ENCODE measurements at regions not wholly inside any gene's neighbourhood (a gene's known extent, or its start where the extent isn't known, plus 50 kb on each side); places are given as distances from the start of the nearest gene placed in this dataset.

DNA sequence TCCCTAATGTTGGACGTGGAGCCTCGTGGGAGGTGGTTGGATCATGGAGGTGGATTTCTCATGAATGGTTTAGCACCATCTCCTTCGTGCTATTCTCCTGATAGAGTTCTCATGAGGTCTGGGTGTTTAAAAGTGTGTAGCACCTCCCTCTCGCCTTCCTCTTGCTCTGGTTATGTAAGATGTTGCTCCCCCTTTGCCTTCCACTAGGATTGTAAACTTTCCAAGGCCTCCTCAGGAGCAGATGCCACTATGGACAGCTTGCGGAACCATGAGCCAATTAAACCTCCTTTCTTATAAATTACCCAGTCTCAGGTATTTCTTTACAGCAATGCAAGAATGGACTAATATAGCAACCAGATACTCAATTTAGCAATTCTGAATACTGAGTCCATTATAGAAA is 82.4 kb upstream of the PELI1 start:
- H3K4me2 ChIP-seq (ENCODE audit: low read length, poor library complexity, severe bottlenecking) = no peak overlapping the region
- H3K27me3 ChIP-seq (ENCODE audit: control insufficient read depth in 1 of 2, insufficient read depth in 1 of 2, low read length in 2 of 2) = peaks cover 3 to 23% of the 10 kb centered on the region in 2 experiments
- H2BK12ac ChIP-seq (ENCODE audit: low read length in 2 of 2) = no peak overlapping the region
- H4K8ac ChIP-seq (ENCODE audit: low read length) = no peak overlapping the region
- no peak overlapping the region for H2BK120ac ChIP-seq (ENCODE audit: low read depth, low read length)
- H3K18ac ChIP-seq (ENCODE audit: low read depth in 1 of 2, low read length in 2 of 2) = no peak overlapping the region
- H2AK5ac ChIP-seq (ENCODE audit: low read length, severe bottlenecking) = no peak overlapping the region
- no peaks in the 10 kb centered on the region for H3K79me1 ChIP-seq (replicated peaks; ENCODE audit: low read length, poor library complexity, severe bottlenecking)
- H2BK15ac ChIP-seq (ENCODE audit: low read depth, poor library complexity, severe bottlenecking) = no peak overlapping the region
- no peak overlapping the region for H3K27ac ChIP-seq (ENCODE audit: low read length, poor library complexity, severe bottlenecking)
- 96% methylated on average over 5 of the region's 5 CpGs for WGBS
- no peaks in the 10 kb centered on the region for H3K4me1 ChIP-seq (ENCODE audit: control insufficient read depth, insufficient read depth, low read depth, low read length)
- no peak for DNase-seq
- no peak overlapping the region for H2BK5ac ChIP-seq (ENCODE audit: low read depth, low read length, poor library complexity, severe bottlenecking)
- H3K4me3 ChIP-seq (ENCODE audit: insufficient read depth in 1 of 2, low read depth in 1 of 2, low read length in 2 of 2) = no peak overlapping the region
- H3K9ac ChIP-seq (ENCODE audit: low read length) = no peak overlapping the region
- H3K9me3 ChIP-seq (ENCODE audit: control insufficient read depth, low read length) = no peaks in the 10 kb centered on the region
- H3K4ac ChIP-seq (ENCODE audit: low read depth in 1 of 2, low read length in 2 of 2) = no peak overlapping the region
- H3K14ac ChIP-seq (ENCODE audit: low read length in 2 of 2) = no peak overlapping the region
- no peak overlapping the region for H3K23ac ChIP-seq (ENCODE audit: low read length in 2 of 2)
- H3K36me3 ChIP-seq (ENCODE audit: control insufficient read depth in 1 of 2, insufficient read depth in 2 of 2, low read depth in 1 of 2, low read length in 2 of 2) = no peaks in the 10 kb centered on the region
- H2AFZ ChIP-seq (ENCODE audit: low read depth, low read length) = no peak overlapping the region
- no peak overlapping the region for H4K91ac ChIP-seq (ENCODE audit: low read length)

- Histone ChIP-seq H3K27ac (ENCODE audit: low read length, poor library complexity, severe bottlenecking) (peak overlapping the region; percentile 5), H3K79me1 (replicated peaks; ENCODE audit: low read length, poor library complexity, severe bottlenecking) (no peaks in the 10 kb centered on the region), H3K27me3 (ENCODE audit: control insufficient read depth in 1 of 2, insufficient read depth in 1 of 2, low read length in 2 of 2) (peaks cover 0 to 18% of the 10 kb centered on the region in 2 experiments), H2AK5ac (ENCODE audit: low read length, severe bottlenecking) (no peak overlapping the region), H3K23ac (ENCODE audit: low read length in 2 of 2) (no peak overlapping the region), H4K8ac (ENCODE audit: low read length) (no peak overlapping the region), H3K4me3 (ENCODE audit: insufficient read depth in 1 of 2, low read depth in 1 of 2, low read length in 2 of 2) (peak overlapping the region in 1 of 2 experiments; percentile 83), H3K36me3 (ENCODE audit: control insufficient read depth in 1 of 2, insufficient read depth in 2 of 2, low read depth in 1 of 2, low read length in 2 of 2) (no peaks in the 10 kb centered on the region), H3K18ac (ENCODE audit: low read depth in 1 of 2, low read length in 2 of 2) (peak overlapping the region in 1 of 2 experiments; percentile 58), H2BK12ac (ENCODE audit: low read length in 2 of 2) (no peak overlapping the region), H2BK15ac (ENCODE audit: low read depth, poor library complexity, severe bottlenecking) (no peak overlapping the region), H3K9me3 (ENCODE audit: control insufficient read depth, low read length) (no peaks in the 10 kb centered on the region), H2BK5ac (ENCODE audit: low read depth, low read length, poor library complexity, severe bottlenecking) (no peak overlapping the region), H3K9ac (ENCODE audit: low read length) (peak overlapping the region; percentile 78), H2BK120ac (ENCODE audit: low read depth, low read length) (no peak overlapping the region), H3K4me1 (ENCODE audit: control insufficient read depth, insufficient read depth, low read depth, low read length) (no peaks in the 10 kb centered on the region), H4K91ac (ENCODE audit: low read length) (no peak overlapping the region), H3K4ac (ENCODE audit: low read depth in 1 of 2, low read length in 2 of 2) (no peak overlapping the region), H3K4me2 (ENCODE audit: low read length, poor library complexity, severe bottlenecking) (peak overlapping the region; percentile 54), H3K14ac (ENCODE audit: low read length in 2 of 2) (no peak overlapping the region), H2AFZ (ENCODE audit: low read depth, low read length) (no peak overlapping the region)
- no peak for DNase-seq
- 19% methylated on average over 7 of the region's 7 CpGs for WGBS
Observed at GRCh38 chr2:64227603-64228125, 83.4 kb upstream of the PELI1 start.

DNA sequence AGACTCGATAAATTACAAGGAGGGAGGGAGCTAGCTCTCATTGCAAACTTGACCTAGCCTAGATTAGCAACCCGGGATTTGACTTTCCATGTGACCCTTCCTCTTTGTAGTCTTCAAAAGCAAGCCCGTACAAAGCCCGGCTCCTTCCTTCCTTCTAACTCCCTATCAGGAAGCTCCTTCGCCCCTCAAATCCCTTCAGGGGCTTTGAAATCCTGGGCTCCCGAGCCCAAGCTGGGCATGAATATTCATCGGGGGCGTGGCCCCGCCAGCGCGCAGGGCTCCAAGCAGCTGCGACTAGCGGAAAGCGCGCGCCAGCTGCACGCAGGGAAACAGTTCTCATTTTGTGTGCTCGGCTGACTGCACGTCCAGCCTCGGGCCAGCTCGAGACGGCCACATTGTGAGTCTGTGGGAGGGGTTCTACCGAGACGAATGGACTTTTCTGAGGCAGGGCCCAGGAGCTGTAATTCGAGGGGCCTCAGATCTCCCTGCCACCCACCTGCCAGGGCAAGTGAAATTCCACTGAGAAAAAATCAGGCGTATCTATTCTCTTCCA is 84.0 kb upstream of the PELI1 start:
- Histone ChIP-seq H3K36me3 (ENCODE audit: control insufficient read depth in 1 of 2, insufficient read depth in 2 of 2, low read depth in 1 of 2, low read length in 2 of 2) (no peaks in the 10 kb centered on the region), H3K4ac (ENCODE audit: low read depth in 1 of 2, low read length in 2 of 2) (no peak overlapping the region), H3K27ac (ENCODE audit: low read length, poor library complexity, severe bottlenecking) (peak overlapping the region; percentile 10), H3K23ac (ENCODE audit: low read length in 2 of 2) (no peak overlapping the region), H4K91ac (ENCODE audit: low read length) (no peak overlapping the region), H3K9ac (ENCODE audit: low read length) (peak overlapping the region; percentile 78), H2AFZ (ENCODE audit: low read depth, low read length) (peak overlapping the region; percentile 20), H2BK15ac (ENCODE audit: low read depth, poor library complexity, severe bottlenecking) (no peak overlapping the region), H3K9me3 (ENCODE audit: control insufficient read depth, low read length) (no peaks in the 10 kb centered on the region), H2BK5ac (ENCODE audit: low read depth, low read length, poor library complexity, severe bottlenecking) (no peak overlapping the region), H2BK12ac (ENCODE audit: low read length in 2 of 2) (no peak overlapping the region), H3K4me3 (ENCODE audit: insufficient read depth in 1 of 2, low read depth in 1 of 2, low read length in 2 of 2) (peak overlapping the region; percentile 39 to 83), H3K4me2 (ENCODE audit: low read length, poor library complexity, severe bottlenecking) (peak overlapping the region; percentile 54), H3K27me3 (ENCODE audit: control insufficient read depth in 1 of 2, insufficient read depth in 1 of 2, low read length in 2 of 2) (peaks cover 0 to 20% of the 10 kb centered on the region in 2 experiments), H3K18ac (ENCODE audit: low read depth in 1 of 2, low read length in 2 of 2) (peak overlapping the region in 1 of 2 experiments; percentile 58), H3K4me1 (ENCODE audit: control insufficient read depth, insufficient read depth, low read depth, low read length) (no peaks in the 10 kb centered on the region), H4K8ac (ENCODE audit: low read length) (no peak overlapping the region), H3K14ac (ENCODE audit: low read length in 2 of 2) (no peak overlapping the region), H2BK120ac (ENCODE audit: low read depth, low read length) (no peak overlapping the region), H3K79me1 (replicated peaks; ENCODE audit: low read length, poor library complexity, severe bottlenecking) (no peaks in the 10 kb centered on the region), H2AK5ac (ENCODE audit: low read length, severe bottlenecking) (no peak overlapping the region)
- DNase-seq = peak; percentile 81
- WGBS = under 1% methylated on average over 25 of the region's 26 CpGs

DNA sequence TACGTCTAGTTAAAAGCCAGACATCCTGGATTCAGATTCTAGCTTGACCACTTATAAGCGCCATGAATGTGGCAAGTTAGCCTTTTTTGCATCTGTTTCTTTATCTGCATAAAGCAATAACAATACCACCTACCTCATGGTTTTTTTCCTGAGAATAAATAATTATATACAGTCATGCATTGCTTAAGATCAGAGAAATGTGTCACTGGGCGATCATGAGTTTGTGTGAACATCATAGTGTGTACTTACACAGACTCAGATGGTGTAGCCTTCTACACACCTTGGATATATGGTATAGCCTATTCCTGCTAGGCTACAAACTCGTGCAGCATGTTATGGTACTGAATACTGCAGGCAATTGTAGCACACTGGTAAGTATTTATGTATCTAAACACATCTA is 84.7 kb upstream of the PELI1 start:
- H3K4me2 ChIP-seq (ENCODE audit: low read length, poor library complexity, severe bottlenecking) = no peak overlapping the region
- peak overlapping the region; percentile 78 for H3K9ac ChIP-seq (ENCODE audit: low read length)
- H2BK120ac ChIP-seq (ENCODE audit: low read depth, low read length) = no peak overlapping the region
- H2BK5ac ChIP-seq (ENCODE audit: low read depth, low read length, poor library complexity, severe bottlenecking) = no peak overlapping the region
- peak overlapping the region in 1 of 2 experiments; percentile 83 for H3K4me3 ChIP-seq (ENCODE audit: insufficient read depth in 1 of 2, low read depth in 1 of 2, low read length in 2 of 2)
- no peak overlapping the region for H4K8ac ChIP-seq (ENCODE audit: low read length)
- no peak overlapping the region for H4K91ac ChIP-seq (ENCODE audit: low read length)
- H2AK5ac ChIP-seq (ENCODE audit: low read length, severe bottlenecking) = no peak overlapping the region
- no peak overlapping the region for H2BK15ac ChIP-seq (ENCODE audit: low read depth, poor library complexity, severe bottlenecking)
- peaks cover 0 to 21% of the 10 kb centered on the region in 2 experiments for H3K27me3 ChIP-seq (ENCODE audit: control insufficient read depth in 1 of 2, insufficient read depth in 1 of 2, low read length in 2 of 2)
- no peak overlapping the region for H2BK12ac ChIP-seq (ENCODE audit: low read length in 2 of 2)
- H3K36me3 ChIP-seq (ENCODE audit: control insufficient read depth in 1 of 2, insufficient read depth in 2 of 2, low read depth in 1 of 2, low read length in 2 of 2) = no peaks in the 10 kb centered on the region
- no peaks in the 10 kb centered on the region for H3K79me1 ChIP-seq (replicated peaks; ENCODE audit: low read length, poor library complexity, severe bottlenecking)
- H3K4ac ChIP-seq (ENCODE audit: low read depth in 1 of 2, low read length in 2 of 2) = no peak overlapping the region
- no peak overlapping the region for H3K23ac ChIP-seq (ENCODE audit: low read length in 2 of 2)
- WGBS = 79% methylated on average over 3 of the region's 4 CpGs
- peak; percentile 8 for DNase-seq
- H3K4me1 ChIP-seq (ENCODE audit: control insufficient read depth, insufficient read depth, low read depth, low read length) = no peaks in the 10 kb centered on the region
- H3K27ac ChIP-seq (ENCODE audit: low read length, poor library complexity, severe bottlenecking) = no peak overlapping the region
- no peak overlapping the region for H3K14ac ChIP-seq (ENCODE audit: low read length in 2 of 2)
- no peak overlapping the region for H2AFZ ChIP-seq (ENCODE audit: low read depth, low read length)
- H3K18ac ChIP-seq (ENCODE audit: low read depth in 1 of 2, low read length in 2 of 2) = no peak overlapping the region
- H3K9me3 ChIP-seq (ENCODE audit: control insufficient read depth, low read length) = no peaks in the 10 kb centered on the region
